Bronchial epithelial cell (primary cell): ENCODE measurements at regions not wholly inside any gene's neighbourhood (a gene's known extent, or its start where the extent isn't known, plus 50 kb on each side); places are given as distances from the start of the nearest gene placed in this dataset.

Experiments used
- DNase-seq: peaks from one replicate; pipeline ENCODE4 v3.0.0-alpha.2; 2010; ENCODE audit warnings: low read depth
- FAIRE-seq: peaks from 2 replicates; lab custom pipeline; 2011; peaks lifted over from hg19 to GRCh38; lab: Jason Lieb, UNC
- H3K27me3 ChIP-seq: 2 replicates; pipeline ENCODE4 v1.5.1; 2011; ENCODE audit warnings: low read length; ENCODE audit not compliant: control insufficient read depth, insufficient read depth
- H3K36me3 ChIP-seq: 2 replicates; pipeline ENCODE4 v1.5.1; 2011; ENCODE audit warnings: low read length; ENCODE audit not compliant: control insufficient read depth, insufficient read depth
- H3K4me3 ChIP-seq: 2 replicates; pipeline ENCODE4 v1.5.1; 2011; ENCODE audit warnings: mild to moderate bottlenecking, low read depth, low read length, control low read depth
- TF ChIP-seq, protein P1 (sequence below): IDR thresholded peaks from 2 replicates; pipeline ENCODE4 v1.5.1; 2011; ENCODE audit warnings: mild to moderate bottlenecking, moderate library complexity, low read length, control low read depth, inconsistent platforms; ENCODE audit not compliant: insufficient read depth, severe bottlenecking

DNA sequence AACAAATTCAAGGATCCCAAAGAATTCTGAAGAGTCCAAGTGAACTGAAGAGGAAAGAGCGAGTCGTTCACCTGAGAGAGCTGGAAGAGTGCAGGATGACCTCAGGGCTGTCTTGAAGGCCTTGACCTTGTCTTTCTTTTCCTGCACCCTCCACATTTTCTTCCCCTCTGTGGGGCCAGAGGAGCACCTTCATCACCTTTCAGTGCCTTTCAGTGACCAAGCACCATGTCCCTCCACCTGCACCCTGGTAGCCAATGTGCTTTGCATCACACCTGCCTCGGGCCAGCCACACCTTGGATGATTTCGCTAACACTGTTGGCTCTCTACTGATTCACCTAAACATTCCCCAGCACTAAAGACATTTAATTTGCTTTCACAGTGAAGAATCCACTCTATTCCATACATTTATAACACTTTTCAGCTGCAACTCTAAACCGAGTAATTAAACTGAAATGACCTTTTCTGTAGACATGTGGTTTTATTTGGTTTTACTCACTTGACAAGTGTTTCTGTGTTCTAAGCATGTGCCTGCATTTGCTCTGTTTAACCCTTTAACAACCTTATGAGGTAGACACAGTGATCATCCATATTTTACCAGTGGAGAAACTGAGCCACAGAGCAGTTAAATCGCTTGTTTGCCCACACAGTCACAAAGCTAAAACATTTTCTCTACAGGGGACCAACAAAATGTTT lies 121.3 kb upstream of the CST7 start:
- no peak for DNase-seq
- FAIRE-seq: no peak

GRCh38 chr20:24828992-24829648 lies 119.9 kb upstream of the CST7 start:
- DNase-seq (no peak), FAIRE-seq (no peak)
- TF ChIP-seq, protein P1, sequence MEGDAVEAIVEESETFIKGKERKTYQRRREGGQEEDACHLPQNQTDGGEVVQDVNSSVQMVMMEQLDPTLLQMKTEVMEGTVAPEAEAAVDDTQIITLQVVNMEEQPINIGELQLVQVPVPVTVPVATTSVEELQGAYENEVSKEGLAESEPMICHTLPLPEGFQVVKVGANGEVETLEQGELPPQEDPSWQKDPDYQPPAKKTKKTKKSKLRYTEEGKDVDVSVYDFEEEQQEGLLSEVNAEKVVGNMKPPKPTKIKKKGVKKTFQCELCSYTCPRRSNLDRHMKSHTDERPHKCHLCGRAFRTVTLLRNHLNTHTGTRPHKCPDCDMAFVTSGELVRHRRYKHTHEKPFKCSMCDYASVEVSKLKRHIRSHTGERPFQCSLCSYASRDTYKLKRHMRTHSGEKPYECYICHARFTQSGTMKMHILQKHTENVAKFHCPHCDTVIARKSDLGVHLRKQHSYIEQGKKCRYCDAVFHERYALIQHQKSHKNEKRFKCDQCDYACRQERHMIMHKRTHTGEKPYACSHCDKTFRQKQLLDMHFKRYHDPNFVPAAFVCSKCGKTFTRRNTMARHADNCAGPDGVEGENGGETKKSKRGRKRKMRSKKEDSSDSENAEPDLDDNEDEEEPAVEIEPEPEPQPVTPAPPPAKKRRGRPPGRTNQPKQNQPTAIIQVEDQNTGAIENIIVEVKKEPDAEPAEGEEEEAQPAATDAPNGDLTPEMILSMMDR: no peak
- Histone ChIP-seq H3K27me3 (no peaks in the 10 kb centered on the region), H3K4me3 (no peak overlapping the region), H3K36me3 (no peaks in the 10 kb centered on the region)

More for the DNA sequence above, 121.3 kb upstream of the CST7 start:
- TF ChIP-seq, protein P1: no peak
- Histone ChIP-seq H3K4me3 (no peak overlapping the region), H3K27me3 (no peaks in the 10 kb centered on the region), H3K36me3 (no peaks in the 10 kb centered on the region)

GRCh38 chr20:24829649-24830370 lies 119.3 kb upstream of the CST7 start:
- H3K4me3 ChIP-seq: no peak overlapping the region
- FAIRE-seq (no peak), DNase-seq (no peak)
- H3K36me3 ChIP-seq: no peaks in the 10 kb centered on the region
- TF ChIP-seq, protein P1: no peak
- no peaks in the 10 kb centered on the region for H3K27me3 ChIP-seq

DNA sequence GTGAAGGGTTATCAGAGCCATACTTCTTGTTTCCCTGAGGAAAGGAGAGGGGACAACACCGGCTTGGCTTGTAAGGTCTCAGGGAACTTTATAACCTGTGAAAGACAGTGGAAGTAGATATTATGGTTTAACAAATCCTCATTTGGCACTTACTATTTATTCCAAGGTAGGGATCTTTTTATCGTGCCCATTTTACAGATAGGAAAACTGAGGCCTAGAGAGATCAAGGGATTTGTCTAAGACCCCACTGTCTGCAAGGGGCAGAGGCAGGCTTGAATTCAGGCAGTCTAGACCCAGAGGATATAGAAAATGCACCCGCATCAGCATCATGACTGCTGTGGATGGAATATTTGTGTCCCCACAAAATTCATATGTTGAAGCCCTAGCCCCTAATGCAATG lies 118.4 kb upstream of the CST7 start:
- H3K36me3 ChIP-seq: no peaks in the 10 kb centered on the region
- TF ChIP-seq, protein P1: no peak
- no peaks in the 10 kb centered on the region for H3K27me3 ChIP-seq
- DNase-seq (no peak), FAIRE-seq (no peak)
- no peak overlapping the region for H3K4me3 ChIP-seq

DNA sequence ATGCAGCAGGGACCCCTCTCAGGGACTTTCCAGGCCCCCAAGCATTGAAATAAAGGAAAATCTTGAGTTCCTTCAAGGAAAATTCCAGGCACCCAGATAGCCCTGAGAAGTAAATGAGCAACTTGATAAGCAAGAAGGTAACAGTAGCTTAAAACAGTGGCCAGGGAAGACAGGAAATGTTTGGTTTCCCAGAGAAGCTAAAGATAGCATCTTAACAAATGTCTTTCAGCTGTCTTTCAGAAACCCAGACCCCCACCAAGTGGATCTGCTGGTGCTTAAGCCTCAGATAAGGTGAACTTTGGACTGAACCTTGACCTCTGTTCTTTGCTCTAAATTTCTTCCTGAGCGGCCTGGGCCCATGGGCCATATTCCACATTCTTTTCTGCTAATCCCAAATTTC lies 117.8 kb upstream of the CST7 start:
- no peak for DNase-seq
- no peaks in the 10 kb centered on the region for H3K36me3 ChIP-seq
- FAIRE-seq: no peak
- H3K27me3 ChIP-seq: no peaks in the 10 kb centered on the region
- H3K4me3 ChIP-seq: no peak overlapping the region
- TF ChIP-seq, protein P1: no peak
